ENCODE measurements at regions not wholly inside any gene's neighbourhood (a gene's known extent, or its start where the extent isn't known, plus 50 kb on each side); places are given as distances from the start of the nearest gene placed in this dataset.
A peak's percentile ranks its signal among the peaks of the same experiment; 100 is the strongest.

DNA sequence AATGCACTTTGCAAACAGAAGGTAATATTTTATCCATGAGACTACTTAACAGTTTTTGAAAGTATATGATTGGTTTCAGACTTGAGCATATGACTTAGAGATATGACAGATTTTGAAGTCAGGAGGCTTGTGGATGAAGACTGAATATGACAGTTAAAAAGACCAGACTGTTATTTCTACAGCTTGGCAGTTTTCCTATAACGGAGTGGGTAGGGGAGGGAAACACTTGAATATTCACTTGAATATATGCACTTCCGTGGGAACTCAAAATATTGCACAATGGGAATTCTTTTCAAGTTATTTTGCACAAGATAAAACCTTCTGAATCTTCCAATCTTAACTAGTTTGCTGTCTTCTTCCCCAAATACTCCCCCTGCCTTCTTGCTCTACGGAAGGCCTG, 64.6 kb upstream of the ACKR3 start:
- Mint-ChIP-seq H3K27ac (ENCODE audit: unreplicated experiment) (no peak overlapping the region), H3K36me3 (ENCODE audit: unreplicated experiment) (peaks cover 16% of the 10 kb centered on the region), H3K4me1 (ENCODE audit: low read depth, unreplicated experiment) (peaks cover 1% of the 10 kb centered on the region), H3K27me3 (ENCODE audit: unreplicated experiment) (peaks cover 2% of the 10 kb centered on the region), H3K4me3 (ENCODE audit: unreplicated experiment) (no peak overlapping the region), H3K9me3 (ENCODE audit: unreplicated experiment) (peaks cover 3% of the 10 kb centered on the region)
- TF ChIP-seq, protein P1, sequence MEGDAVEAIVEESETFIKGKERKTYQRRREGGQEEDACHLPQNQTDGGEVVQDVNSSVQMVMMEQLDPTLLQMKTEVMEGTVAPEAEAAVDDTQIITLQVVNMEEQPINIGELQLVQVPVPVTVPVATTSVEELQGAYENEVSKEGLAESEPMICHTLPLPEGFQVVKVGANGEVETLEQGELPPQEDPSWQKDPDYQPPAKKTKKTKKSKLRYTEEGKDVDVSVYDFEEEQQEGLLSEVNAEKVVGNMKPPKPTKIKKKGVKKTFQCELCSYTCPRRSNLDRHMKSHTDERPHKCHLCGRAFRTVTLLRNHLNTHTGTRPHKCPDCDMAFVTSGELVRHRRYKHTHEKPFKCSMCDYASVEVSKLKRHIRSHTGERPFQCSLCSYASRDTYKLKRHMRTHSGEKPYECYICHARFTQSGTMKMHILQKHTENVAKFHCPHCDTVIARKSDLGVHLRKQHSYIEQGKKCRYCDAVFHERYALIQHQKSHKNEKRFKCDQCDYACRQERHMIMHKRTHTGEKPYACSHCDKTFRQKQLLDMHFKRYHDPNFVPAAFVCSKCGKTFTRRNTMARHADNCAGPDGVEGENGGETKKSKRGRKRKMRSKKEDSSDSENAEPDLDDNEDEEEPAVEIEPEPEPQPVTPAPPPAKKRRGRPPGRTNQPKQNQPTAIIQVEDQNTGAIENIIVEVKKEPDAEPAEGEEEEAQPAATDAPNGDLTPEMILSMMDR (IDR thresholded peaks at IDR 0.05; ENCODE audit: partially characterized antibody, unreplicated experiment): no peak
- DNase-seq: no peak

DNA sequence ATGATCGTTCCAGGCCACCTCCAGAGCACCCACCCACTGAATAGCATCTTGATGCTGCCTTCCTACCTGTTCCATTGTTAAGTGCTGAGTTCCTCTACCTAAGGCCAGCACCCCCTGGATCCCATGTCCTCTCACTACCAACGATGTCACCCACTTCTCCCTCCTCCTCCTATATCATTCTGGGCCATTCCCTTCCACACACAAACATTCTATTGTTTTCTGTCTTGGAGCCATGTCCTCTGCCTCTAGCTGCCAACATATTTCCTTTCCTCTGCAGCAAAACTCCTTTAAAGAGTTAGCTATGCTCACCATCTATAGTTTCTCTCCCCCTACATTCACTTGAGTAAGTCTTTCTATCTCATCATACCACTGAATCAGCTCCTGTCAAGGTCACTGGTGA, 64.0 kb upstream of the ACKR3 start:
- DNase-seq: no peak
- H3K27ac Mint-ChIP-seq (ENCODE audit: unreplicated experiment): no peak overlapping the region
- TF ChIP-seq, protein P1 (IDR thresholded peaks at IDR 0.05; ENCODE audit: partially characterized antibody, unreplicated experiment): no peak
- peaks cover 1% of the 10 kb centered on the region for H3K4me1 Mint-ChIP-seq (ENCODE audit: low read depth, unreplicated experiment)
- peaks cover 3% of the 10 kb centered on the region for H3K9me3 Mint-ChIP-seq (ENCODE audit: unreplicated experiment)
- H3K27me3 Mint-ChIP-seq (ENCODE audit: unreplicated experiment): peaks cover 2% of the 10 kb centered on the region
- peaks cover 16% of the 10 kb centered on the region for H3K36me3 Mint-ChIP-seq (ENCODE audit: unreplicated experiment)
- no peak overlapping the region for H3K4me3 Mint-ChIP-seq (ENCODE audit: unreplicated experiment)

DNA sequence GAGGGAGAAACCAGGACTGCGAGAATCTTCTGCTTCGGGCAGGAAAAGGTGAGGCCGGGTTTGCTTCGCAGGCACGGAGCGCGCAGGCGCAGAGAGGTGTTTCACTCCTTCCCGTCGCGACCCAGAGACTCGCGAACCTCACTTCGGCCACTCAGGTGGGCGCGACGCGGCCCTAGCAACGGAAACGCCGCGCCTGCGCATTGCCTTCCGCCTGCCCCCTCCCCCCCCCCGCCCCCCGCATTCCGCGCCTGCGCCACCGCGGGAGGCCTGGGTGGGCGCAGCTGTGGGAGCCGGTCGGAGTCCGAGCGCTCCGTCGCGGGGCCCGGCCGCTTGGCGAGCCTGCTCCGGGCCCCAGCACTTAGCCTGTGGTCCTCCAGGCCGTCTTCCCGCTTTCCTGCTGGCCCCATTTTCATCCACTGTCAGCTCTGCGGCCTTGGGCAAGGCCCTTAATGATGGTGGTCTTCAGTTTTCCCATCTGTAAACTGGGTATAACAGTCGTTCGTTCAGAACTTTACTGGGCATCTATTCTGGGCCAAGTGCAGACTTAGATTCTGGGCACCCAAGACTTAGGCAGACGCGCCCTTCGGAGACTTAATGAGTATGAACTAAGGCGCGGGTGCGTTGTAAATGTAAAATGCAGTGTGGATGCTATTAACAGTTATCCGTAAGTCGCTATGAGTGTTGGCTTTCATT, 62.1 kb upstream of the ACKR3 start:
- TF ChIP-seq, protein P1 (IDR thresholded peaks at IDR 0.05; ENCODE audit: partially characterized antibody, unreplicated experiment): no peak
- Mint-ChIP-seq H3K27ac (ENCODE audit: unreplicated experiment) (no peak overlapping the region), H3K4me3 (ENCODE audit: unreplicated experiment) (peak overlapping the region; percentile 69), H3K4me1 (ENCODE audit: low read depth, unreplicated experiment) (peaks cover 1% of the 10 kb centered on the region), H3K36me3 (ENCODE audit: unreplicated experiment) (peaks cover 16% of the 10 kb centered on the region), H3K9me3 (ENCODE audit: unreplicated experiment) (peaks cover 3% of the 10 kb centered on the region), H3K27me3 (ENCODE audit: unreplicated experiment) (peaks cover 2% of the 10 kb centered on the region)
- DNase-seq: peak; percentile 63

DNA sequence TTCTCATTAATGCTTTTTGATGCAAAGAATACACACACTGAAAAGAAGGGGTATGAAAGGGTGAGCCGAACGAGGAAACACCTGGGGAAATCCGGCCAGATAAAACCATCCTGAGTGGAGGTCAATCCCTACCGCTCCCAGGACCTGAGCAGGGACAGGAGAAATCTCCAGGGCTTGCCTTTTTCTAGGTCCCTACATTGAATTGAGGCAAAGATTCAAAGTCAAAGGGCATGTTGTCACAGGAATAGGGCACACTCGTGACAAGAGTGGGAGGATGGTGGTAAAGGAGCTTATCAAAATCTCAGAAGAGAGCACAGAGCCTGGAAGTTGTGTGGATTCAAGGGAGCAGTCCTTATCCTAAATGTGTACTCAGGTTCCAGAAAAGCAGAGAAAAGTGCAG, 61.2 kb upstream of the ACKR3 start:
- Mint-ChIP-seq H3K36me3 (ENCODE audit: unreplicated experiment) (peaks cover 16% of the 10 kb centered on the region), H3K4me1 (ENCODE audit: low read depth, unreplicated experiment) (peaks cover under 1% of the 10 kb centered on the region), H3K4me3 (ENCODE audit: unreplicated experiment) (no peak overlapping the region), H3K27ac (ENCODE audit: unreplicated experiment) (no peak overlapping the region), H3K9me3 (ENCODE audit: unreplicated experiment) (peaks cover 3% of the 10 kb centered on the region), H3K27me3 (ENCODE audit: unreplicated experiment) (peaks cover 2% of the 10 kb centered on the region)
- TF ChIP-seq, protein P1 (IDR thresholded peaks at IDR 0.05; ENCODE audit: partially characterized antibody, unreplicated experiment): no peak
- DNase-seq: no peak

DNA sequence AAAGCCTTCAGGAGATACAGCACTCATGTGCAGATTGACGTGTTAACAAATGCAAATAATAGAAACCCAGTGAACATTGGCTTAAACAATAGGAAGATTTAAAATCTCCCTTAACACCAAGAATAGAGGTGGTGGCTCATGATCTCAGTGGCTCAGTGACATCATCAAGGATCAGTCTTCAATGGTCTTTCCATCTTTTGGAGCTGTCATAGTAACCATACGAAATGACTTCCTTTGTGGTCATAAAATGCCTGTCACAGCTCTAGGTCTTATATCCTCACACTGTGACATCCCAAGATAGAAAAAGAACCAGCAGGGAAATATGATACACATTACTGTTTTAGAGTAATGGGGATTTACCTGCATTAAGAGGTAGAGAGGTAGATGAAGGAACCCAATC, 59.6 kb upstream of the ACKR3 start:
- TF ChIP-seq, protein P1 (IDR thresholded peaks at IDR 0.05; ENCODE audit: partially characterized antibody, unreplicated experiment): no peak
- H3K4me3 Mint-ChIP-seq (ENCODE audit: unreplicated experiment): no peak overlapping the region
- peaks cover 2% of the 10 kb centered on the region for H3K27me3 Mint-ChIP-seq (ENCODE audit: unreplicated experiment)
- DNase-seq: no peak
- H3K27ac Mint-ChIP-seq (ENCODE audit: unreplicated experiment): no peak overlapping the region
- no peaks in the 10 kb centered on the region for H3K4me1 Mint-ChIP-seq (ENCODE audit: low read depth, unreplicated experiment)
- peaks cover 11% of the 10 kb centered on the region for H3K36me3 Mint-ChIP-seq (ENCODE audit: unreplicated experiment)
- H3K9me3 Mint-ChIP-seq (ENCODE audit: unreplicated experiment): peaks cover 3% of the 10 kb centered on the region

Data from glutamatergic neuron (in vitro differentiated cells).